ENCODE measurements at regions not wholly inside any gene's neighbourhood (a gene's known extent, or its start where the extent isn't known, plus 50 kb on each side); places are given as distances from the start of the nearest gene placed in this dataset.

DNA sequence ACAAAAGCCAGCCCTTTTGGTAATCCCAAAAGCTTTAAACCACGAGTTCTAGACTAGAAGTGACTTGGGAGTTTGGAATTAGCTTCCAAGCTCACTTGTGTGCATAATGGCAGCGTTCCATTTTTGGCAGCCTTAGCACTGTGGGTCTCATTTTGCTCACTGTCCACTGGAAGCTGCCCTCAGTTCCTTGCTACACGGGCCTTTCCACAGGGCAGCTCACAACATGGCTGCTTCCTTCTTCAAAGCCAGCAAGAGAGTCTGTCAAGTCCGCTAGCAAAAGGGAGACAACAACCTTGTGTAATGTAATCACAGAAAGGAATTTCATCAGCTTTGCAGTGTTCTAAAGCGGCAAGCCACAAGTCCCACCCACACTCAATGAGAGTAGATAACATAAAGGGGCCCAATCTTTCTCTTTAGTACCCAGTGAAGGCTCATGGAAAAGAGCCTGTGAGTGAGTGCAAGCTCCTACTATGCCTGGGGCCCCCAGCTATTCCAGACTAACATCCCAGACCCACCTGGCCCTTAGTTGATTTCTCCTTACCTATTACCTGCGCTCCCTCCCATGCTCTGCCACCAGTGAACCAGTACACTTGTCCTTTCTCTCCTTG is 168.5 kb upstream of the FOXN2 start:
- DNase-seq = peak; percentile 85 to 86

- peak; percentile 23 to 28 for DNase-seq
These were observed 167.9 kb upstream of the FOXN2 start for GRCh38 chr2:48146552-48146951.

DNA sequence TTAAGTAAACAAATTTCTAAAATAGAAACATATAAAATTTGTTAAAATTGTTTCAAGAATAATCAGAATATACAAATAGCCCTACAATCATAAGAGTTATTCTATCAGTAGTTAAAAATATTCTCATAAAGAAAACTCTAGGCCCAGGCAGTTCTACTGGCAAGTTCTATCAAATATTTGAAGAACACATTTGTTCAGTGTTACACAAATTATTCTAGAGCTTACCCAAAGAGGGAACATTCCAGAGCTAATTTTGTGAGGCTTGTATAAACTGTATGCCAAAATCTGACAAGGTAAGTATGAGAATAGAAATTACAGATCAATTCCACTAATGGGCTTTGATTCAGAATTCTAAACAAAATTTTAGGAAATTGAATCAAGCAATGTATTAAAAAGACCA is 166.8 kb upstream of the FOXN2 start:
- DNase-seq = no peak

- DNase-seq = no peak
These were observed 165.5 kb upstream of the FOXN2 start for GRCh38 chr2:48148841-48149430.

GRCh38 chr2:48157150-48157549 is 157.3 kb upstream of the FOXN2 start:
- DNase-seq = no peak

- no peak for DNase-seq
These were observed 152.9 kb upstream of the FOXN2 start for GRCh38 chr2:48161628-48162027.

- DNase-seq = no peak
These were observed 151.7 kb upstream of the FOXN2 start for GRCh38 chr2:48162742-48163141.

- DNase-seq = peak in 1 of 2 donors; percentile 30
These were observed 149.3 kb upstream of the FOXN2 start for GRCh38 chr2:48165070-48165753.

DNA sequence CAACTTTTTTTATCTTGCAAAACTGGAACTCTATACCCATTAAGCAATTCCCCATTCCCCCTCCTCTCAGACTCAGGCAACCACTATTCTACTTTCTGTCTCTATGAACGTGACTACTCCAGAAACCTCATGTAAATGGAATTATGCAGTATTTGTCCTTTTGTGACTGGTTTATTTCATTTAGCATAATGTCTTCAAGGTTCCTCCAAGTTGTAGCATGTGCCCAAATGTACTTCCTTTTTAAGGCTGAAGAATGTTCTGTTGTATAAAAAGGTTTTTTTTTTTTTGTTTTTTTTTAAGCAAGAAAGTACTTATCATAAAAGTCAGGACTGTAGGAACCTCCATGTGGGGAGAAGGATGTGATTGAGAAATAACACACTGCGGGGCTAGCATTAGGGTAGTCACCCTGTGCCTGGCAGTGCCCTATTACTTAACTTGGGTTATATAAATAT is 145.3 kb upstream of the FOXN2 start:
- DNase-seq = peak; percentile 77 to 83

GRCh38 chr2:48170281-48170680 is 144.2 kb upstream of the FOXN2 start:
- DNase-seq = peak; percentile 33 to 50

GRCh38 chr2:48173141-48173540 is 141.3 kb upstream of the FOXN2 start:
- no peak for DNase-seq

- peak; percentile 76 to 81 for DNase-seq
These were observed 140.0 kb upstream of the FOXN2 start for GRCh38 chr2:48174503-48174902.

- DNase-seq = peak in 1 of 2 donors; percentile 24
These were observed 139.2 kb upstream of the FOXN2 start for GRCh38 chr2:48175254-48175653.

GRCh38 chr2:48175656-48176055 is 138.8 kb upstream of the FOXN2 start:
- no peak for DNase-seq

DNA sequence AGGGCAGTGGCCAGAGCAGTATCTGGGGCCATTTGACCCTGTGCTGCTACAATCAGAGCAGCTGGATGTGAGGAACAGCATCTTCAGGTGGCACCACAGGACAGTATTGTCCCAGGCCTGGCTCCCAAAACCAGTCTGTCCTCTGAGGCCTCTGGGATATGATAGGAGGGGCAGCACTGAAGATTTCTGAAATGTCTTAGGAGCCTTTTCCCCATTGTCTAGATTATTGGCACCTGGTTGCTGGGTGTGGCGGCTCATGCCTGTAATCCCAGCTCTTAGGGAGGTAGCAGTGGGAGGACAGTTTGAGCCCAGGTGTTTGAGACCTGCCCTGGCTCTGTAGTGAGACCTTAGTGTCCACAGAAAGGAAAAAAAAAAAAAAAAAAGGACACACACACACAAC is 137.6 kb upstream of the FOXN2 start:
- DNase-seq = no peak

DNA sequence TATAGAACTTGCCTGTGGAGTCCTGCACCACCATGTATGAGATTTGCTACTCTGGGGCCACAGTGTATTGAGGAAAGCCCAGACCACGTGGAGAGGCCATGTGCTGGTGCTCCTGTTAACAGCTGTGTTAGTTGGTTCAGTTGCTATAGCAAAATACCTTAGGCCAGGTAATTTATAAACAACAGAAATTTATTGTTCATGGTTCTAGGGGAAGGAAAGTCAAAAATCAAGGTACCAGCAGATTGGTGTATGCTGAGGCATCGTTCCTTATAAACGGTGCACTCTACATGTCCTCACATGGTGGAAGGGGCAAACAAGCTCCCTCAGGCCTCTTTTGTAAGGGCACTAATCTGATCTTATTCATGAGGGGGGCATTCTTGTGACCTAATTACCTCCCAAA is 135.9 kb upstream of the FOXN2 start:
- no peak for DNase-seq

DNA sequence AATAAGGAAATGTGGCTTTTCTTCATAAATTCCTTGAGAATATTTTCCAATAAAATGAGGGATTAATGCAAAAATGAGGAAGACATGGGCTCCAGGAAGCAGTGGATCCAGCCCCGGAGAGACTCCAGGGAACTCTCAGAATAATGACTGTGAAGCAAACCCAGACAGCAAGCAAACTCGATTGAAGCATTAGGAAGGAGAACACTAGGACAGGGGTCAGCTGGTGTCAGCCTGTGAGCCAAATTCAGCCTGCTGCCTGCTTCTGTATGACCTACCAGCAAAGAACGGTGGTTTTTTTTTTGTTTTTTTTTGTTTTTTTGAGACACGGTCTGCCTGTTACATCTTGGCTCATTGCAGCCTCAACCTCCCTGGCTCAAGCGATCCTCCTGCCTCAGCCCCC is 133.9 kb upstream of the FOXN2 start:
- DNase-seq = no peak

- DNase-seq = no peak
These were observed 131.2 kb upstream of the FOXN2 start for GRCh38 chr2:48183276-48183675.

DNA sequence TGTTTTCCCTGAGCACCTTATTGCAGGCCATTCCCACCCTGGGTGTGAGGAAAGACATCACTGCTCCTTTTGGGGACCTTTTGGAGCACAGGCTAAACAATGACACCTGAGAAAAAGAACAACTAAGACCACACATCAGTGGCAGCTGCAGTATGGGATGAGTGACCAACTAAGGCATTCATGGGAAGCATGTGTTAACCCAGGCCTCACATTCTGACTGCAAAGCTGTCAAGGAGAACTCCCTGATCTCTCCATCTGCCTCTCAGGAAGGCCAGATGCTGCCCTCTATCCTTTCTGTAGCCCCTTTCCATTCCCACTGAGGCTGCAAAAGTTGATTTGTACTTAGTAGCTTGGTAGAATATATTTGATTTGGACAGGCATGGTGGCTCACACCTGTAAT is 130.5 kb upstream of the FOXN2 start:
- DNase-seq = no peak

- DNase-seq = no peak
These were observed 127.0 kb upstream of the FOXN2 start for GRCh38 chr2:48187503-48187902.

- DNase-seq = peak; percentile 91 to 93
These were observed 124.8 kb upstream of the FOXN2 start for GRCh38 chr2:48189552-48190228.

GRCh38 chr2:48190230-48190629 is 124.3 kb upstream of the FOXN2 start:
- DNase-seq = peak; percentile 42 to 51

- DNase-seq = no peak
These were observed 119.8 kb upstream of the FOXN2 start for GRCh38 chr2:48194641-48195040.

DNA sequence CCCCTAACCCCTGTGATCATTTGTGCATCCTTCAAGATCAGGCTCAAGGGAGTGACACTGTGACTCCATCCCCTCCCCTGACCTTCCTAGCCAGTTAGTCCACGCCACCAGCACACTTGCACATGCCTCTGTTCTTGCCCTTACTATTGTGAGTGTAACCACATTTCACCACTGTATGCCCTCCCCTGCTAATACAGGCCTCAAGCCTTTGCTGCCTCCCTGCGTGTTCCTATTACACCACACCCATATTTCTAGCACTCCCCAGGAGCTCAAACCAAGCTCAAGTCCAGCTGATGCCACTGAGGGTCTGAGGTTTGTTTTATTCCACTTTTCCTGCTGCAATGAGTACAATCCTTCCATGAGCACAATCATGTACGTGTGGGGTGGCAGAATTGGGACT is 119.3 kb upstream of the FOXN2 start:
- DNase-seq = no peak
